Pulmonary artery endothelial cell (primary cell): ENCODE measurements at regions not wholly inside any gene's neighbourhood (a gene's known extent, or its start where the extent isn't known, plus 50 kb on each side); places are given as distances from the start of the nearest gene placed in this dataset.

Experiments used
- DNase-seq: peaks from one replicate; pipeline ENCODE4 v3.0.0-alpha.2; 2011; ENCODE audit warnings: low read depth, low spot score

GRCh38 chr22:47259990-47260389 is 497.5 kb downstream of the TBC1D22A start:
- no peak for DNase-seq

GRCh38 chr22:47259049-47259448 is 496.6 kb downstream of the TBC1D22A start:
- no peak for DNase-seq

GRCh38 chr22:47257976-47258375 is 495.5 kb downstream of the TBC1D22A start:
- DNase-seq = no peak

- no peak for DNase-seq
Measured at GRCh38 chr22:47257566-47257965, 495.1 kb downstream of the TBC1D22A start.

GRCh38 chr22:47251911-47252310 is 489.5 kb downstream of the TBC1D22A start:
- DNase-seq = no peak

GRCh38 chr22:47250995-47251765 is 488.7 kb downstream of the TBC1D22A start:
- no peak for DNase-seq

GRCh38 chr22:47249370-47249928 is 487.0 kb downstream of the TBC1D22A start:
- DNase-seq = no peak

- DNase-seq = no peak
Measured at GRCh38 chr22:47248925-47249324, 486.5 kb downstream of the TBC1D22A start.

- DNase-seq = no peak
Measured at GRCh38 chr22:47247579-47248240, 485.3 kb downstream of the TBC1D22A start.

GRCh38 chr22:47245786-47246185 is 483.3 kb downstream of the TBC1D22A start:
- no peak for DNase-seq

GRCh38 chr22:47245286-47245685 is 482.8 kb downstream of the TBC1D22A start:
- DNase-seq = no peak

GRCh38 chr22:47240116-47240515 is 477.7 kb downstream of the TBC1D22A start:
- DNase-seq = no peak

- no peak for DNase-seq
Measured at GRCh38 chr22:47239474-47239860, 477.0 kb downstream of the TBC1D22A start.

GRCh38 chr22:47238690-47239473 is 476.4 kb downstream of the TBC1D22A start:
- DNase-seq = no peak

GRCh38 chr22:47237890-47238480 is 475.5 kb downstream of the TBC1D22A start:
- DNase-seq = no peak

GRCh38 chr22:47236718-47237117 is 474.3 kb downstream of the TBC1D22A start:
- DNase-seq = no peak

- no peak for DNase-seq
Measured at GRCh38 chr22:47236161-47236560, 473.7 kb downstream of the TBC1D22A start.

- no peak for DNase-seq
Measured at GRCh38 chr22:47233316-47234243, 471.1 kb downstream of the TBC1D22A start.

GRCh38 chr22:47232753-47233152 is 470.3 kb downstream of the TBC1D22A start:
- DNase-seq = no peak

- no peak for DNase-seq
Measured at GRCh38 chr22:47232197-47232596, 469.7 kb downstream of the TBC1D22A start.
